Renal cortex interstitium (tissue), 11 donors: ENCODE measurements at regions not wholly inside any gene's neighbourhood (a gene's known extent, or its start where the extent isn't known, plus 50 kb on each side); places are given as distances from the start of the nearest gene placed in this dataset.
"Not testable (repeated sequence)": the region's sequence is repeated elsewhere in the genome, so short reads cannot be mapped to it uniquely, and the experiment has no call there.

Experiments
- DNase-seq, 11 donors: peaks; one replicate each; pipeline ENCODE4 v3.0.0-alpha.2; 2013; ENCODE audit warnings: low read depth in 9 of 11, low spot score in 4 of 11; ENCODE audit errors: extremely low read depth in 1 of 11

GRCh38 chr10:2899246-2899951, 167.9 kb upstream of the PFKP start:
- no peak for DNase-seq

GRCh38 chr10:2898509-2898860, 168.9 kb upstream of the PFKP start:
- DNase-seq = no peak

DNA sequence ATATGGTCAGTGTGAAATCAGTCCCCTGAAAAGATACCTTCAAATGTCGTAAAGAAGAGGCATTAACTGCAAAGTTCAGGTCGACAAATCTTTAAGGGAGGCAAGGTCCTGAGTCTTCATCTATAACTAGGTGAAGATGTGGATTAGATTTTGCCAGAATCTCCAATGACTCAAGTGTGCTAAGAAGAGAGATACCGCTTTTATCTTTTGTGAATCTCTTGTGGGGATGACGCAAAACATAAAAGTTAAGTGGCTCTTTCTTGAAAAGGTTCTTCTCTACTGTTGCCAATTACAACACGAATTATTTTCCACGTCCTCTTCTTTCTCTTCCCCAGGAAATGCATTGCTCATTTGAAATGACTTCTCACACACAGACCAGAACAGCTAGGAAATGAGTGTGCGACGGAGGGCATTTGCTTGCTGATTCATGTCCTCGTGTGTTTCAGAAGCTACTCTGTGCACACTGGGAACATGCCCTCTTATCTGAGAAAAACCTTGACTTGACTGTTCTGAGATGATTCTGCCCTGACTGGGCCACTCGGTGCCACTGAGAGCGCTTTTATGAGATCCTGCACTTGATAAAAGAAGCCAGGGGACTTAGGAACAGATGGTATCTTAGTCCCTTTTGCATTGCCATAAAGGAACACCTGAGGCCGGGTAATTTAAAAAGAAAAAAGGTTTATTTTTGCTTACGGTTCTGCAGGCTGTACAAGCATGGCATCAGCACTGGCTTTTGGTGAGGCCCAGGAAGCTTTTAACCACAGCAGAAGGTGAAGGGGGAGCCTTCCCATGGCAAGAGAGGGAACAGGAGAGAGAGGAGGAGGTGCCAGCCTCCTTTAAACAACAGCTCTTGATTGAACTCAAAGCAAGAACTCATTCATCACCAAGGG, 169.5 kb upstream of the PFKP start:
- DNase-seq = no peak

DNA sequence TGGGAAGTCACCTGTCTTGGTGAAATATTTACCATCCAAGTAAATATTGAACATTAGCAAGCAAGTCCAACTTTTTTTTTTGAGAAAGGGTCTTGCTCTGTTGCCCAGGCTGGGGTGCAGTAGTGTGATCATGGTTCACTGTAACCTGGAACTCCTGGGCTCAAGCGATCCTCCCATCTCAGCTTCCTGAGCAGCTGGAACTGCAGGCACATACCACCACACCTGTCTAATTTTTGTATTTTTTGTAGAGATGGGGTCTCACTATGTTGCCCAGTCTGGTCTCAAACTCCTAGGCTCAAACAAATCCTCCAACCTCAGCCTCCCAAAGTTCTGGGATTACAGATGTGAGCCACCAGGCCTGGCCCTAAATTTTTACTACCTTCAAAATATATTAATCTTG, 171.0 kb upstream of the PFKP start:
- not testable (repeated sequence) for DNase-seq

DNA sequence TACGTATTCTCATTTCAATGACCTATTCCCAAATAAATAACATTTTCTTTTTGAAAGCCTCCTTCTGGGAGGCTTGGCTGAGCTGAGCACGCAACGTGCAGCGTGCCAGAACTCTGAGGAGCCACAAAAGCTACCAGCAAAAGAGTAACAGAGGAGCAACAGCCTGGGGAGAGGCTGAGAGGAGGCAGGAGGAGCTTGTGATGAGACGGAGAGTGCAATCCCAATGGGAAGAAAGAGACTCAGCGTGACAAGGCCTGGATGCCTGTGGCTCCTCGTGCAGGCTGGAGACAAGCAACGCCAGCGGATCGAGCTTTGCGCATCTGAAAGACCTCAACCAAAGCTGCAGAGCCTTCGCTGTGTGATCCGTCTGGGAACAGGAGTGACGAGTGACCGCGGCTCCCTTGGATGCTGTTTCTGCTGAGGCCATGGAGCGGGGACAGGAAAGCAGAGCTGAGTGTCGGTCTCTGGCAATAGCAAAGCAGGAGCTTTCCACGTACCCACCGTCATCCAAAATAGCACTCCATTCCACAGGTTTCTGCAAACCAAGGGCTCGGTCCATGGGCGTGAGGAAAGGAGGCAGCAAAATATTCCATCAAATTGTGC, 171.7 kb upstream of the PFKP start:
- no peak for DNase-seq

DNA sequence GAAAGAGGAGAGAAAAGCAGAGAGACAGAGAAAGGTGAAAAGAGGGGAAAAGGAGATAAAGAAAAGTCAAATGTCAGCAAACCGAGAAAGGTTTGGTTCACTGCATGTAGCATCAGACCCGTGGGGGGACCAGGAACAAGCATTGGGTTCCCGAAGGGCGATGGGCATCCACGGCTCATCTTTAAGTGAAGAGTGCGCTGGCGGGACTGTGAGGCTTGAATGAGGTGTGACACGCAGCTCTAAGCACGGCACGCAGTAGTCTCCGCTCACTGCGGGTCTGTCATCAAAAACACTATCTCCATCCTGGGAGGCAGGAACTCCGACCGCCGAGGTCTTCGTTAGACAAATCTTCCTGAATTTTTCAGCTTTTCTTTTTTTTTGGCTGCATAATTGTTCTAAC, 173.4 kb upstream of the PFKP start:
- DNase-seq = no peak

- no peak for DNase-seq
Measured at GRCh38 chr10:2893158-2893845, 174.0 kb upstream of the PFKP start.

DNA sequence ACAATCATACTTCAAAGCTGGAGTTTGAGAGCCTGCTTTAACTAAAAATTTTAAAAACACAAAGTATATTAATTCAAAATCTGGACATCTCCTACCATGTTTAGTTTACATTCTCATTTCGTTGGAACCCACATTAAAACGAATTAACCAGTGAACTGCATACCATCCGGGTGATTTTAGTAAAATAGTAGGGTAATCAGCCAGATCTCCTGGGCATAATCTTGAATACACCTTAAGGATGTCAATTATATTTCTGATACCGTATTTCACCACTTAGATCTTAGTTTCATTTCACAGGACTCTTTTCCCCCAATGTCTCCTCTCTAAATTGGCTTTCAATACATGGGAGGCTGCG, 175.6 kb upstream of the PFKP start:
- no peak for DNase-seq

DNA sequence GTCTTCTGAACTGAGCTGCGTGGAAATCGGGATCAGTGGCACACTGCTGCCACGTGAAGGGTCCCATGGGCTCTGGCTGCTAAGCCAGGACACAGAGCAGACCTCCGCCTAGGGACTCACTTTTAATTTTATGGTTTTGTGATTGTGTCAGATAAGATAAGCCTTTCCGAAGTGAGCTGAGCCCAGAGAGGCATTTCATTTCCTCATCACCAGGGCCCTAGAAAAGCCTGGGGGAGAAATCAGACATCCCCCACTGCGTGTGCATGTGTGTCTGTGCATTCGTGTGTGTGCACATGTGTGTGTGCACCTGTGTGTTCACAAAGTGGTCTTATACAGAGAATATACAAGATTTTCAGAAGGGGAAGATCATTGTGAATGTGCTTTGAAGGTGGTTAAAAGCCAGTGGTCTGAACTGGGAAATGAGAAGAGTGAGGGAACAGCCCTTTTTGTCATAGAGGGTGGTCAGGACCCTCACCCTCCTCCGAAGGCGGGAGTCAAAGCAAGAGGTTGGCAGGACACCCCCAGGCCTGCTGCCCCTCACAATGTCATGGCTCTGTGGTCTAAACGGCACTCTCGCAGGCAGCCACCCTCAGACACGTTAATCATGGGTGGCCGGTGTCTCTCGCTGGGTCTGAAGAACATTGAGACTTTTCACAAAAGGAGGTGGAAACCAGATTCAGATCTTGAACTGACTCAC, 176.1 kb upstream of the PFKP start:
- no peak for DNase-seq

DNA sequence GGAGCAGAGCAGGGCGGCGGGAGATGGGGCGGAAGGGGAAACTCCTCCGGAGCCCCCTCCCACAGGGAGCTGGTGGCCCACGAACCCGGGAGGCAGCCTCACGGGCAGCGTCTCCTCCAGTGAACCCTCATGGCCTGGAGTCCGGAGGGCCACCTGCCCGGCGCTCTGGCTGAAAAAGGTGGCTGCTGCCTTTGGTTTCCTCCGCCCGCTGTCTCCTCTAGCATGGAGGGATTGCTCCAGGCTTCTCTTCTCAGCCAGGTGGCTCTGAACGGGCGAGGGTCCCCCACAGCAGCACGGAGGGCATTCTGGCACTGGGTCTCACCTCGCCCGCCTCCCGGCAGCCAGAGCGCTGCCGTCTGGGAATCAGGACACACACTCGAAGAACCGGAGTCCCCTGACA, 177.3 kb upstream of the PFKP start:
- DNase-seq = no peak

GRCh38 chr10:2888403-2889004, 178.8 kb upstream of the PFKP start:
- DNase-seq = no peak

GRCh38 chr10:2887391-2888070, 179.8 kb upstream of the PFKP start:
- DNase-seq = no peak

DNA sequence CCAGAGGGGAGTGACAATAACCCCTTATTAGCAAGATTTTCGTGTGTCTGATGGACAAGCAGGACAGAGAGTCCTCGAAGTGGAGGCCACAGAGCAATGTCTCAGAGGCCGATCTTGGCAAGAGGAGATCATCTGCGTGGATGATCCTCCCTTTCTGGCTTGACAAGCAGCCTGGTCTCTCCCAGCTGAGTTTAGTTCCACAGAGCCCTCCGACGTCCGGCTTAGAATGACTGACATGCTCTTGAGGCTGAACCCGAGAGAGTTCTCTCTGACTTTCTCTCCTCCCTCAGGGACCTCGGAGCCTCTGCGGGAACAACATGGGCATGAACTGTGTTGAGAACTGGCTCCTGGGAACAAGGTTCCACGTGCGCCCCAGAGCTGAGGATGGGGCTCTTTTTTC, 180.7 kb upstream of the PFKP start:
- no peak for DNase-seq

DNA sequence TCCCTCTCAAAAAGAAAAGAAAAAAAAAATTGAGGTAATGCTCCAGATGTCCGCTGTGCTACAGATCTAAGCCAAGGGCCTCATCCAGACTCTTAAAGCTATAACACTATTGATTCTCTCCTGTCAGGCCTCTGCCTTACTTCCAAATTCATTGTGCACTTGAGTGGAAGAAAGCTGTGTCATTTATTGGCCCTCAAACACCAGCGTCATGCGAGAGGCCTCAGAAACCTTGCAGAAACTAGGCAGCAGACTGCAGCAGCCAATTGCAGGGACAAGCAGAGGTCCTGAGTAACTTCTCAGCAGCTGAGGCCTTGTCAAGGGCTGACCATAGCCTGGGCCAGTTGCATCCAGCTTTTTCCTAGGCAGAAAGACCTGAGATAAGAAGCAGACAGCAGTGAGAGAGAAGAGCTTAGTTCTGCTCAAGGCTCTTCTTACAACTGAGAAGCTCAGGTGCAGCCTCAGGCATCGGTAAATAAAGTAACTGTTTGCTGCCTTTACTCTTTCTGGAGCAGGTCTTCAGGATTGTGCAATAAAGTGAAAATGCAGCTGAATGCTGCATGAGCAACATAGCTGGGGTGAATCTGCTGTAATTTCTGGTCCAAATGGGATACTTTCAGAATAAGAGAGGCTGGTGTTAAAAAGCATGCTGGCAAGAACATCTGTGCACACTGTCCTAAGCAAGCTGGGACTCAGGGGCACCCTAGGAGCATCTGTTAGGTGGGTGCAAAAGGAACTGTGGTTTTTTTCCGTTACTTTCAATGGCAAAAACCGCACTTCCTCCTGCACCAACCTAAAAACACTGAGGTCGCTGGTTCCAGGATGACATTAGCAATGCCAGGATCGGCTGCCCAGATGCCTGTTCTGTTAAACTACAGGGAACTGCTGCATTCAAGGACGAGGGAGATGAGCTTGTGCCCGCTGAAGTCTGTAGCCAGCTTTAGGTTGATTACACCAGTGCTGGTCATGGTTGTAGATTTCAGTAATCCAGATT, 181.8 kb upstream of the PFKP start:
- DNase-seq = no peak

- DNase-seq = not testable (repeated sequence)
Measured at GRCh38 chr10:2883983-2884540, 183.3 kb upstream of the PFKP start.

- DNase-seq = no peak
Measured at GRCh38 chr10:2883238-2883637, 184.1 kb upstream of the PFKP start.

DNA sequence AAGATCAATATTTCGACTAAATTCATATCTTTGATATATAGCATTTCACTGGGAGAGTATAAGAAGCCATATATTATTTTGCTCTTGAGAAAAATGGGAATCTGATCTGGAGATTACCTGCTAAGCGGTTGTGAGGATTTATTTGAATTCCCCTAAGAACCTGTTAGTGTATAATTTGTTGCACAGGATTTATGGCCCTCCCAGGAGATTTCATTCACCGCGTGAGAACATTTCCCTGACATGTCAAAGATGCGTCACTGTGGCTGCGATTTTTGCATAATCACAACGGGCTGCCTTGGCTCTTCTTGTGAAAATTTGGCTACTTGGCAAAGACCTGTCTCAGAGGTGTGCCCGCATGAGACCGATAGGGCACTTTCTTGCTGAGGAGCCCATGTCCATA, 184.7 kb upstream of the PFKP start:
- no peak for DNase-seq
